NCI-H2029 treated with DMSO at 0.1 percent for 48 hours (cell line): ENCODE measurements at regions not wholly inside any gene's neighbourhood (a gene's known extent, or its start where the extent isn't known, plus 50 kb on each side); places are given as distances from the start of the nearest gene placed in this dataset.
"Not testable (repeated sequence)": the region's sequence is repeated elsewhere in the genome, so short reads cannot be mapped to it uniquely, and the experiment has no call there.

Experiments
- DNase-seq: peaks from one replicate; lab custom pipeline; 2025; lab: John Stamatoyannopoulos, UW

DNA sequence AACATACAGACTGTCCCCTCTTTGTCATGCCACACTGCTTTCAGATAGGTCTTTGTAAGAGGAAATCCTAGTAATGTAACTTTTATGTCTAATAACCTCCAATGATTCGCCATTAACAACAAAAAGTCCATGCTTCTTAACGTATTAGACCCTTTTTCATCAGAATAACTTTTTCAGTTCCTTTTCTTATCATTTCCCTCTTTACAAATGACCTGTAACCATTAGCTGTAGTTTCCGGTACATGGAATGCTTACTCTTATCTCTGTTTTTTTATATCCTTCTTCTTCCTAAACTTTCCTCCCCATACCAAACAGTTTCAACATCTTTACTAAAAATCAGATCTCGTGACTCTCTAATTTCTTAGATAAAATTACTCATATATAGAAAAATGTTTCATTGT lies 268.9 kb upstream of the TYRP1 start:
- no peak for DNase-seq

GRCh38 chr9:12425878-12426864 lies 267.0 kb upstream of the TYRP1 start:
- no peak for DNase-seq

DNA sequence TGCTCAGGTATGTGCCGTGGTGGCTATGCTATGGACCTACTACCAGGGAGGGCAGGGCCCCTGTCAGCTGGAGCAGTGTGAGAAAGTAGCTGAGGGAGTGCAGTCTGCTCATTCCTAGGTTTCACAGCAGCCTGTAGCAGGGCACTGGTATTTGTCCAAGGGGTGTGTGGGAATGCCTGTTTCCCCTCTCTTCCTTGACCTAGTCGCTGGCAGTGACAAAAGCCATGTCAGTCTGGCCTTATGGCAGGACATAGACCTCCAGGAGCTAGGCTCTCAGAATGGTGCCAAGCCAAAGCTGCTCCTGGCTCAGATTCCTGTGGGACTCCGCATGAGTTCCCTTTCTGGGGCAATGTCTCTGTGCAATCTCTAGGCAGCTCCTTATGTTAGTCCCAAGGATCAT lies 253.9 kb upstream of the TYRP1 start:
- no peak for DNase-seq

DNA sequence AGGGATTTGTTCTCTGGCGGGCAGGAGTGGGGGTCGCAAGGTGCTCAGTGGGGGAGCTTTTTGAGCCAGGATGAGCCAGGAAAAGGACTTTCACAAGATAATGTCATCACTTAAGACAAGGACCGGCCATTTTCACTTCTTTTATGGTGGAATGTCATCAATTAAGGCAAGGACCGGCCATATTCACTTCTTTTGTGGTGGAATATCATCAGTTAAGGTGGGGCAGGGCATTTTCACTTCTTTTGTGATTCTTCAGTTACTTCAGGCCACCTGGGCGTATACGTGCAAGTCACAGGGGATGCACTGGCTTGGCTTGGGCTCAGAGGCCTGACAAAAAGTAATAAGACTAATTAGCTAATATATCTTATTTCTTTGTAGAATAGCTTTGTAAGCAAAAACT lies 252.1 kb upstream of the TYRP1 start:
- DNase-seq, result not testable (repeated sequence)

DNA sequence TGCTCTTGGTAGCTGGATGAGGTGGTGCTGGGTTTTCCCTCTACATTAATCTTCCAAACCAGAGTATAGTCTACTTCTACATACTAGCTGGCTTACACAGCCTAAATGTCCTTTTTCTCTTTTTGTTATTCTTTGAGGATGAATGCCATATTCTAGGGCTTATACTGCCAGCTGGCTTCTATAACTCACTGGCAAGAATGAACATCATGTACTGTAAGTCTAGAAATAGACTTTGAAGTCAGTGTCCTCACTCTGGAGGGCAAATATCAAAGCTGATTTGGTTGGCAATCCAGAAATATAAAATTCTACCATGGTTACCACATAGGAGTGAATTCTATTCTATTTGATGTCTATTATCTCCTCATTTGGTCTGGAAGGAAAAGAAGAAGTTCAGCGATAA lies 251.7 kb upstream of the TYRP1 start:
- DNase-seq, result no peak

DNA sequence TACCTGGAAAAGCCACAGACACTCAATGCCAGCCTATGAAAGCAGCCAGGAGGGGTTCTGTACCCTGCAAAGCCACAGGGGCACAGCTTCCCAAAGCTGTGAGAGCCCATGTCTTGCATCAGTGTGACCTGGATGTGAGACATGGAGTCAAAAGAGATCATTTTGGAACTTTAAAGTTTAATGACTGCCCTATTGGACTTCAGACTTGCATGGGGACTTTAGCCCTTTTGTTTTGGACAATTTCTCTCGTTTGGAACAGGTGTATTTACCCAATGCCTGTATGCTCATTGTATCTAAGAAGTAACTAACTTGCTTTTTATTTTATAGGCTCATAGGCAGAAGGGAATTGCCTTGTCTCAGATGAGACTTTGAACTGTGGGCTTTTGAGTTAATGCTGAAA lies 244.9 kb upstream of the TYRP1 start:
- no peak for DNase-seq

- DNase-seq, result no peak
Observed at GRCh38 chr9:12457237-12457636, 235.9 kb upstream of the TYRP1 start.

DNA sequence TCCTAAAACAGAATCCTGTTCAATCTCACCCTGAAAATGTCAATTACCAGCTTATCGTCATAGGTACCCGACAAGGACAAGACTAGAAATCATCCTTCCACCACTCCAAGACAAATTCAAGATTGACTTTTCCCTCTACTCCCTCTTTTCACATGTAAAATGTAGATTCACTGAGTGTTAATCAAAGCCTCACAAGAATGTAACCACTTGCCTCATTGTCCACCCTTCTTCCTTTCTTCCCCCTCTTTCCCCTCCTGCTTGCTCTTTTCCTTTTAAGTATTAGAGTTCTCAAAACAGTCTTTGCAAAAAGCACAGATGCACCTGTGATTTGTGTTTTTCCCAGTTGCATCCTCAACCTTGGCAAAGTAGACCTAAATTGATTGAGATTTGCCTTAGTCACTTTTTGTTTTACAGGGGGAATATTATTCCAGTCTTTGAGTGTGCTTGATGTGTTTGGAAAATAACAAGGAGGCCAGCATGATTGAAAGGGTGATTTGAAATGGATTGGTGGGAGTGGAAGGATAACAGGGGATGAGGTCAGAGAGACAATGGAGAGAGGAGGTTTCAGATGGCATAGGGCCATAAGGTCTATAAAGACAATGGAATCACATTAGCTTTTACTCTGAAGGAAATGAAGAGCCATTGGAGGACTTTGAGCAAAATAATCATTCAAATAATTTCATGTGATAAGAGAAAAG lies 231.3 kb upstream of the TYRP1 start:
- DNase-seq, result no peak

DNA sequence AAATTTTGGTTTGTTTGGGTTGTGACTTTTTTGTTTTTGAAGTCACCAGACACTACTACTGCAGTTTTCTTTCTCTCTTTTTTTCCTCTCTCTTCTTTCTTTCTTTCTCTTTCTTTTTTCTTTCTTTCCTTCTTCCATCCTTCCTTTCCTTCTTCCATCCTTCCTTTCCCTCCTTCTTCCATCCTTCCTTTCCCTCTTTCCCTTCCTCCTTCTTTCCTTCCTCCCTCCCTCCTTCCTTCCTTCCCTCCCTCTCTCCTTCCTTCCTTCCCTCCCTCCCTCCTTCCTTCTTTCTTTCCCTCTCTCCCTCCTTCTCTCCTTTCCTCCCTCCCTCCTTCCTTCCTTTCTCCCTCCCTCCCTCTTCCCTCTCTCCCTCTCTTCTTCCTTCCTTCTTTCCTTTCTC lies 230.3 kb upstream of the TYRP1 start:
- no peak for DNase-seq

GRCh38 chr9:12463641-12464040 lies 229.5 kb upstream of the TYRP1 start:
- no peak for DNase-seq

- no peak for DNase-seq
Observed at GRCh38 chr9:12464400-12464799, 228.8 kb upstream of the TYRP1 start.

DNA sequence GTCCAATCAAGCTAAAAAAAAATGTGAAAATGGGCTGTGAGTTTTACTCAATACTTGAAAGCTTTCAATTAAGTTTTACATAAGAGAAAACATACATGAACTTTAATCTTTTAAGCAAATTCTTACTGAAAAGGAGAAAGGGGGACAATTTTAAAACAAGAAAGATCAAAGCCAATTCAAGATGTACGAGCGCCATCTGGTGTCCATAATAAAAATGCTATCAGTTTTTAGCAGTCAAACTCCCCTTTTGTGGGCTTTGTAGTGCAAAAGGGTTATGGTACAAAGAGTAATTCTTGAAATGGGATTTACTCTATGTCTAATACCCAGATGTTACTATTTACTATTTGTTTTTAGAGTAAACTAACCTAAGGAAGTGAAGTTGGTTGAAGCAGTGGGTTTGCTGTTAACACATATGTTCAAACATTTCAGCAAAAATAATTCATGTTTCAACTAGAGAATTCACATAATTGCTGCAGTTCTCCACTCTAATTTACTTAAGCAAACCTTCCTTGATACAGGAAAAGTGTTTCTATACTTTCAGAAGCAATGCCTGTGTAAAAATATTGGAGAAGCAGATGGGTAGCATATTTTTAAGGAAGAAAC lies 228.2 kb upstream of the TYRP1 start:
- DNase-seq, result no peak

DNA sequence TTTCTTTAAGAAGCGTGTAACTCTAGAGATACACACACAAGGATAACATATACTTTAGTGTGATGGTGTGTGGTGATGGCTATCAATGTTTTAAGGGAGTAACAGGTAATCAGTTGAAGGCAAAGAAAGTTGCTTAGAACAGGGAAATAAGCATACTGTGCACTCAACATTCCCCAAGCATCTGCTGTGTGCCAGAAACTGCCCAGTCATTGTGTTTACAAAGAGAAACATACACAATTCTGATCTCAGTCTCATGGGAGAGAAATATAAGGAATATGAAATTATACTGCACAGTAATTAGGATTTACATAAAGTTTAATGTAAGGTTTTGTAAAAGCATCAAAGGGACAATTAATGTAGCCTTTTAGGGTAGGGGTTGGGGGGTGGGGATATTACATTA lies 224.1 kb upstream of the TYRP1 start:
- no peak for DNase-seq

- DNase-seq, result no peak
Observed at GRCh38 chr9:12494411-12494810, 198.8 kb upstream of the TYRP1 start.

DNA sequence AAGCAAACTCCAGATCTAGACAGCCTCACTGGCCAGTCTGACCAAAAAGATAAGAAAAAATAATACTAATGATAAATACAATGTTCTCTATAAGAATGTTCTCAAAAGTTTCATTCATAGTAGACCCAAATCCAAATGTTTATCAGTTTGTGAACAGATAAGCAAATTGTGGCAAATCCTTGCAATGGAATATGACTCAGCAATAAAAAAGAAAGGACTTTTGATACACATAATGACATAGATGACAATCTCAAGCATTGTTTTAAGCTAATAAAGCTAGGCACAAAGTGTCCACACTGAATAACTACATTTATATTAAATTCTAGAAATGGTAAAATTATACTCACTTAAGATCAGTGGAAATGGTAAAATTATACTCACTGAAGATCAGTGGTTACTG lies 195.4 kb upstream of the TYRP1 start:
- no peak for DNase-seq

GRCh38 chr9:12502520-12502919 lies 190.7 kb upstream of the TYRP1 start:
- DNase-seq, result no peak

GRCh38 chr9:12503606-12504122 lies 189.5 kb upstream of the TYRP1 start:
- DNase-seq, result no peak

DNA sequence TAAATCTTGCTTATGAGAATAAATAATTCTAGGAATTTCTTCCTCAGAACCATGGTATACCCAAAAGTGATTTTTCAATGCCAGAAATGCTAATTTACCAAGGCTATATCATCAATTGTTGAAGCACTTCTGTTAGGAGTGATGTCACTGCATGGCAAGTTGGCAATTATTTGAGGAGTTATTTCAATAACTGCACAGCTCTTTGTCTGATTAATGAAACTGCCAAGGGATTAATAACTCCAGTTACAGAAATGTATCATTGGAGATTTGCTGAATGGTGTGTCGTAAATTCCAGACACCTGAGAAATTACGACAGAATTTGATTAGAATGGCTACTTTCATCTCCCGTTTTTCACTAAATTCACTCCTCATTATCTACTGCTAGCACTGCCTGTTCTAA lies 182.6 kb upstream of the TYRP1 start:
- no peak for DNase-seq

GRCh38 chr9:12511726-12512125 lies 181.5 kb upstream of the TYRP1 start:
- DNase-seq, result no peak

DNA sequence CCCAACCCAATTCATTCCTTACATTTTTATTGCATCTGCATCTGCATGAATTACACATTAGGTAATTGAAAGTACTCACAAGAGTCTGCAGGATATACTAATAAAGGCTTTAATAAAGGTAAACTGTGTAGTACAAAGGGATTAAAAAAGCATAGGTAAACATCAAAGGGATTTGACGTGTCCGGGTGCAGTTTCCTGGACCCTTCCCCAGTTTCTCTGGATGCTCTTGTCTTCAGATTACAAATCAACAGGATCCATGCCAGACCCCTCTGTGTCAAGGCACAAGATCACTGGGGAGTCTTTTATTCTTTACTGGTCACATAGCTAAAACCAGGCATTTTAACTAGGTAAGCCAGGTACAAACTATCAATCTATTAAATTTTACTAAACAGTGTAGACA lies 177.2 kb upstream of the TYRP1 start:
- no peak for DNase-seq

- no peak for DNase-seq
Observed at GRCh38 chr9:12516573-12516972, 176.6 kb upstream of the TYRP1 start.

DNA sequence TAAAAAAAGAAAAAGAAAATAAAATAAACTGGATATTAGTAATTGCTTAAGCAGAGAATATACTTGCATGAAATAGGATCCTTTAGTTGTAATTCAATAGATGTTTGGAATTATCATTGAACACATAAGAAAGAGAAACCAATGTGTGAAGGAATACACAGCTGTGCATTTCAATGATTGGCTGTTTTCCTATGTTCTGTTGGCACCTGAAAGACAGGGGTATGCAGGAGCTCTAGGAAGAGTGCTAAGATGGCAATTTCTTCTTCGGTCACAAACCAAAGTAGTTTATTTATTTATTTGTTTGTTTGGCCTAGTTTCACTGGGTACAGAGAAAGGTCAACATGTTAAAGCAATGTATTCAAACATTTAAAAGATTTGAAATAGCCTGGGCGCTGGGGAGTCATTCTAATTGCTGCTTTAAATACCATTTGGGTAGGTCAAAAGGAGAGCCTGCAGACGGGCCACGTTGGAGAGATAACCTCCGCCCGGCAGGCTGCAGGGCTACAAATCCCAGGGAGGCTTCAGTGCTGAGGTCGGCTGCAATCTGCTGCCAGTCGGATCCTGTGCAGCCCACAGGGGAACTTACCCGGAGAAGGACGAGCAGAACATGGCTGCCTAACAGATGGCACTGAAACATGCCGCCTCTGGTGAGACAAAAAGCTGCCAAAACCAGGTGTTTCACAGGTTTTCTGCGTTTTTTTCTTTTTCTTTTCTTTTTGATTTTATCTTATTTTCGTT lies 154.2 kb upstream of the TYRP1 start:
- no peak for DNase-seq
